Activated naive CD8-positive, alpha-beta T cell treated with anti-CD3 and anti-CD28 coated beads, Interleukin-2, amount 50 U/mL, for 24 hours (primary cell): ENCODE measurements at regions not wholly inside any gene's neighbourhood (a gene's known extent, or its start where the extent isn't known, plus 50 kb on each side); places are given as distances from the start of the nearest gene placed in this dataset.
"Not testable (repeated sequence)": the region's sequence is repeated elsewhere in the genome, so short reads cannot be mapped to it uniquely, and the experiment has no call there.

Source experiments
- ATAC-seq: fragments of 150-1000 bp; cut with Tn5 transposase; one replicate; pipeline ENCODE4 v1.10.0; 2021
- DNase-seq: peaks from one replicate; pipeline ENCODE4 v3.0.0; 2021
- H3K27ac Mint-ChIP-seq: one replicate; pipeline ENCODE4 v1.8.0; 2021; ENCODE audit warnings: mild to moderate bottlenecking, mixed read lengths
- H3K27me3 Mint-ChIP-seq: one replicate; pipeline ENCODE4 v1.8.0; 2021; ENCODE audit warnings: mixed read lengths
- H3K36me3 Mint-ChIP-seq: one replicate; pipeline ENCODE4 v1.8.0; 2021; ENCODE audit warnings: low read depth, mixed read lengths
- H3K4me1 Mint-ChIP-seq: one replicate; pipeline ENCODE4 v1.8.0; 2021; ENCODE audit warnings: mixed read lengths
- H3K4me3 Mint-ChIP-seq: one replicate; pipeline ENCODE4 v1.8.0; 2021; ENCODE audit warnings: mild to moderate bottlenecking, moderate library complexity, mixed read lengths
- H3K9me3 Mint-ChIP-seq: one replicate; pipeline ENCODE4 v1.8.0; 2021; ENCODE audit warnings: mixed read lengths

GRCh38 chr12:38160318-38161122, 156.1 kb upstream of the ALG10B start:
- Mint-ChIP-seq H3K36me3 (no peaks in the 10 kb centered on the region), H3K27ac (no peak overlapping the region), H3K9me3 (peaks cover 10% of the 10 kb centered on the region), H3K27me3 (no peaks in the 10 kb centered on the region), H3K4me3 (no peak overlapping the region), H3K4me1 (no peaks in the 10 kb centered on the region)
- no peak for ATAC-seq
- DNase-seq, result no peak

- Mint-ChIP-seq H3K4me1 (no peaks in the 10 kb centered on the region), H3K27ac (no peak overlapping the region), H3K4me3 (no peak overlapping the region), H3K9me3 (peaks cover 10% of the 10 kb centered on the region), H3K36me3 (no peaks in the 10 kb centered on the region), H3K27me3 (no peaks in the 10 kb centered on the region)
- ATAC-seq (no peak), DNase-seq (no peak)
These were observed 155.2 kb upstream of the ALG10B start for GRCh38 chr12:38161123-38162000.

GRCh38 chr12:38162013-38162412, 154.6 kb upstream of the ALG10B start:
- Mint-ChIP-seq H3K9me3 (peaks cover 10% of the 10 kb centered on the region), H3K36me3 (no peaks in the 10 kb centered on the region), H3K4me3 (no peak overlapping the region), H3K27me3 (no peaks in the 10 kb centered on the region), H3K27ac (no peak overlapping the region), H3K4me1 (no peaks in the 10 kb centered on the region)
- ATAC-seq, result no peak
- no peak for DNase-seq

- H3K36me3 Mint-ChIP-seq, result no peaks in the 10 kb centered on the region
- ATAC-seq (no peak), DNase-seq (no peak)
- H3K4me3 Mint-ChIP-seq, result no peak overlapping the region
- H3K4me1 Mint-ChIP-seq, result no peaks in the 10 kb centered on the region
- H3K27me3 Mint-ChIP-seq, result no peaks in the 10 kb centered on the region
- H3K27ac Mint-ChIP-seq, result no peak overlapping the region
- peaks cover 10% of the 10 kb centered on the region for H3K9me3 Mint-ChIP-seq
These were observed 153.7 kb upstream of the ALG10B start for GRCh38 chr12:38162708-38163441.

GRCh38 chr12:38163442-38163801, 153.2 kb upstream of the ALG10B start:
- H3K4me1 Mint-ChIP-seq, result no peaks in the 10 kb centered on the region
- no peaks in the 10 kb centered on the region for H3K27me3 Mint-ChIP-seq
- H3K36me3 Mint-ChIP-seq, result no peaks in the 10 kb centered on the region
- ATAC-seq (no peak), DNase-seq (no peak)
- H3K9me3 Mint-ChIP-seq, result peaks cover 10% of the 10 kb centered on the region
- H3K27ac Mint-ChIP-seq, result no peak overlapping the region
- H3K4me3 Mint-ChIP-seq, result no peak overlapping the region

GRCh38 chr12:38166225-38166624, 150.3 kb upstream of the ALG10B start:
- DNase-seq, result no peak
- no peaks in the 10 kb centered on the region for H3K4me1 Mint-ChIP-seq
- H3K27me3 Mint-ChIP-seq, result no peaks in the 10 kb centered on the region
- H3K36me3 Mint-ChIP-seq, result no peaks in the 10 kb centered on the region
- H3K4me3 Mint-ChIP-seq, result no peak overlapping the region
- peaks cover 10% of the 10 kb centered on the region for H3K9me3 Mint-ChIP-seq
- H3K27ac Mint-ChIP-seq, result no peak overlapping the region
- ATAC-seq, result no peak

GRCh38 chr12:38175538-38175937, 141.0 kb upstream of the ALG10B start:
- H3K4me1 Mint-ChIP-seq, result no peaks in the 10 kb centered on the region
- no peak for ATAC-seq
- no peak overlapping the region for H3K4me3 Mint-ChIP-seq
- no peaks in the 10 kb centered on the region for H3K9me3 Mint-ChIP-seq
- no peak overlapping the region for H3K27ac Mint-ChIP-seq
- no peak for DNase-seq
- no peaks in the 10 kb centered on the region for H3K36me3 Mint-ChIP-seq
- H3K27me3 Mint-ChIP-seq, result no peaks in the 10 kb centered on the region

GRCh38 chr12:38183617-38184016, 133.0 kb upstream of the ALG10B start:
- not testable (repeated sequence) for H3K4me3 Mint-ChIP-seq, H3K36me3 Mint-ChIP-seq, DNase-seq, H3K27ac Mint-ChIP-seq, H3K27me3 Mint-ChIP-seq, H3K9me3 Mint-ChIP-seq, H3K4me1 Mint-ChIP-seq, ATAC-seq

GRCh38 chr12:38197286-38197685, 119.3 kb upstream of the ALG10B start:
- not testable (repeated sequence) for H3K36me3 Mint-ChIP-seq, H3K27me3 Mint-ChIP-seq, ATAC-seq, H3K4me1 Mint-ChIP-seq, H3K27ac Mint-ChIP-seq, H3K4me3 Mint-ChIP-seq, DNase-seq, H3K9me3 Mint-ChIP-seq

GRCh38 chr12:38201461-38202276, 114.9 kb upstream of the ALG10B start:
- no peak overlapping the region for H3K27ac Mint-ChIP-seq
- ATAC-seq, result no peak

GRCh38 chr12:38204831-38205230, 111.7 kb upstream of the ALG10B start:
- no peaks in the 10 kb centered on the region for H3K4me1 Mint-ChIP-seq

More at GRCh38 chr12:38201461-38202276, 114.9 kb upstream of the ALG10B start:
- H3K4me1 Mint-ChIP-seq, result no peaks in the 10 kb centered on the region
- H3K4me3 Mint-ChIP-seq, result no peak overlapping the region
- H3K9me3 Mint-ChIP-seq, result no peaks in the 10 kb centered on the region
- no peak for DNase-seq
- H3K36me3 Mint-ChIP-seq, result no peaks in the 10 kb centered on the region
- H3K27me3 Mint-ChIP-seq, result no peaks in the 10 kb centered on the region

GRCh38 chr12:38222011-38222410, 94.6 kb upstream of the ALG10B start:
- no peak for ATAC-seq
- no peaks in the 10 kb centered on the region for H3K36me3 Mint-ChIP-seq
- H3K4me3 Mint-ChIP-seq, result no peak overlapping the region
- no peak for DNase-seq
- no peaks in the 10 kb centered on the region for H3K27me3 Mint-ChIP-seq
- peaks cover 3% of the 10 kb centered on the region for H3K9me3 Mint-ChIP-seq
- H3K4me1 Mint-ChIP-seq, result no peaks in the 10 kb centered on the region
- H3K27ac Mint-ChIP-seq, result no peak overlapping the region

More at GRCh38 chr12:38204831-38205230, 111.7 kb upstream of the ALG10B start:
- DNase-seq, result no peak
- Mint-ChIP-seq H3K36me3 (no peaks in the 10 kb centered on the region), H3K27me3 (no peaks in the 10 kb centered on the region), H3K27ac (no peak overlapping the region), H3K9me3 (peaks cover 5% of the 10 kb centered on the region), H3K4me3 (no peak overlapping the region)
- ATAC-seq, result no peak

- not testable (repeated sequence) for H3K4me1 Mint-ChIP-seq, ATAC-seq, H3K27ac Mint-ChIP-seq, DNase-seq, H3K36me3 Mint-ChIP-seq, H3K27me3 Mint-ChIP-seq, H3K4me3 Mint-ChIP-seq
- H3K9me3 Mint-ChIP-seq, result peaks cover 10% of the 10 kb centered on the region
These were observed 78.2 kb upstream of the ALG10B start for GRCh38 chr12:38238328-38238727.

- no peaks in the 10 kb centered on the region for H3K4me1 Mint-ChIP-seq
- no peak overlapping the region for H3K27ac Mint-ChIP-seq
- ATAC-seq (no peak), DNase-seq (no peak)
- no peak overlapping the region for H3K4me3 Mint-ChIP-seq
- H3K9me3 Mint-ChIP-seq, result peaks cover 11% of the 10 kb centered on the region
- H3K27me3 Mint-ChIP-seq, result no peaks in the 10 kb centered on the region
- H3K36me3 Mint-ChIP-seq, result no peaks in the 10 kb centered on the region
These were observed 62.8 kb upstream of the ALG10B start for GRCh38 chr12:38253778-38254177.
